ENCODE measurements at regions not wholly inside any gene's neighbourhood (a gene's known extent, or its start where the extent isn't known, plus 50 kb on each side); places are given as distances from the start of the nearest gene placed in this dataset.

DNA sequence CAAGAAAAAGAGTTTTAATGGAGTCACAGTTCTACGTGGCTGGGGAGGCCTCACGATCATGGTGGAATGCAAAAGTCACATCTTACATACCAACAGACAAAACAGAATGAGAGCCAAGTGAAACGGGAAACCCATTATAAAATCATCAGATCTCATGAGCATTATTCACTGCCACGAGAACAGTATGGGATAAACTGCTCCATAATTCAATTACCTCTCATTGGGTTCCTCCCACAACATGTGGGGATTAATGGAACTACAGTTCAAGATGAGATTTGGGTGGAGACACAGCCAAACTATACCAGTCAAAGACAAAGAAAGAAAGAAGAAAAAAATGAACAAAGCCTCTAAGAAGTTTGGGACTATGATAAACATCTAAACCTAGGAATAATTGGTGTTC lies 158.9 kb downstream of the GC start:
- Mint-ChIP-seq H3K27me3 (ENCODE audit: low read depth, poor library complexity) (no peaks in the 10 kb centered on the region), H3K9me3 (peaks cover 33% of the 10 kb centered on the region), H3K36me3 (ENCODE audit: low read depth) (no peaks in the 10 kb centered on the region)

More for the DNA sequence above, 158.9 kb downstream of the GC start:
- Mint-ChIP-seq H3K27ac (no peak overlapping the region), H3K4me3 (no peak overlapping the region), H3K4me1 (no peaks in the 10 kb centered on the region)
- no peak for TF ChIP-seq CTCF (IDR thresholded peaks at IDR 0.05)
- no peak for DNase-seq

All from nephron progenitor cell (in vitro differentiated cells).